PC-9 (cell line): ENCODE measurements at regions not wholly inside any gene's neighbourhood (a gene's known extent, or its start where the extent isn't known, plus 50 kb on each side); places are given as distances from the start of the nearest gene placed in this dataset.

Experiments used
- CTCF ChIP-seq: fragments of 200-600 bp; sonication (generic); conservative IDR thresholded peaks from 2 replicates; pipeline ENCODE4 v1.6.1; 2017; ENCODE audit warnings: mixed run types, antibody characterized with exemption, mild to moderate bottlenecking, moderate library complexity
- EZH2 ChIP-seq: fragments of 200-600 bp; sonication (generic); IDR thresholded peaks from 2 replicates; pipeline ENCODE4 v1.8.0; 2017; ENCODE audit warnings: antibody characterized with exemption, low read depth

GRCh38 chr22:47914481-47915097 lies 1152.1 kb downstream of the TBC1D22A start:
- TF ChIP-seq EZH2 (no peak), CTCF (no peak)
